ENCODE measurements at regions not wholly inside any gene's neighbourhood (a gene's known extent, or its start where the extent isn't known, plus 50 kb on each side); places are given as distances from the start of the nearest gene placed in this dataset.

- no peak for TF ChIP-seq CTCF (conservative IDR thresholded peaks at IDR 0.05 in 1 of 2, IDR thresholded peaks at IDR 0.05 in 1 of 2; ENCODE audit: low read depth in 1 of 2, low read length in 2 of 2)
- no peak for TF ChIP-seq EZH2 (IDR thresholded peaks at IDR 0.05; ENCODE audit: low read length, missing control alignments)
Measured at GRCh38 chr18:78927156-78927555, 52.5 kb upstream of the SALL3 start.

Measured in fibroblast of lung (primary cell).